HEK293 (cell line): ENCODE measurements at regions not wholly inside any gene's neighbourhood (a gene's known extent, or its start where the extent isn't known, plus 50 kb on each side); places are given as distances from the start of the nearest gene placed in this dataset.

Experiments used
- CTCF ChIA-PET: fragments of 350-600 bp; formaldehyde crosslinking; extraction: SDS; loops from one replicate; lab custom pipeline; 2021; ENCODE audit warnings: antibody characterized with exemption; lab: Yijun Ruan, JAX
- POLR2A ChIA-PET: fragments of 300-600 bp; formaldehyde crosslinking; extraction: SDS; loops from one replicate; lab custom pipeline; 2020; ENCODE audit warnings: antibody characterized with exemption, inconsistent platforms; lab: Yijun Ruan, JAX
- H3K27ac ChIP-seq: fragments of 200-500 bp; sonication (Bioruptor generic); 2 replicates; pipeline ENCODE4 v1.5.1; 2014; ENCODE audit warnings: low read depth, low read length, control low read depth, inconsistent platforms; ENCODE audit errors: extremely low read depth
- H3K36me3 ChIP-seq, 2 experiments: fragments of 200-500 bp in 1 of 2; sonication (Bioruptor generic) in 1 of 2; 1 replicate in 1 of 2; 2 replicates in 1 of 2; pipeline ENCODE4 v1.5.1; 2014 to 2017; ENCODE audit warnings: inconsistent platforms in 2 of 2, low read length in 2 of 2; ENCODE audit not compliant: control insufficient read depth in 2 of 2, insufficient read depth in 1 of 2
- H3K4me1 ChIP-seq: fragments of 200-500 bp; sonication (Bioruptor generic); 2 replicates; pipeline ENCODE4 v1.5.1; 2014; ENCODE audit warnings: mild to moderate bottlenecking, low read length, inconsistent platforms; ENCODE audit not compliant: control insufficient read depth, insufficient read depth
- H3K4me3 ChIP-seq: 2 replicates; pipeline ENCODE4 v1.5.1; 2011; ENCODE audit warnings: low read depth, mild to moderate bottlenecking, control low read depth, low read length, moderate library complexity
- H3K9me3 ChIP-seq: fragments of 200-500 bp; sonication (Bioruptor generic); 2 replicates; pipeline ENCODE4 v1.5.1; 2014; ENCODE audit warnings: low read depth, low read length, inconsistent platforms; ENCODE audit not compliant: control insufficient read depth, insufficient read depth
- GLIS2 ChIP-seq: fragments of 450-650 bp; formaldehyde crosslinking; IDR thresholded peaks from 2 replicates; pipeline ENCODE4 v1.5.1; 2016; ENCODE audit warnings: missing biosample characterization, missing genetic modification characterization
- KLF1 ChIP-seq: fragments of 450-650 bp; formaldehyde crosslinking; IDR thresholded peaks from 2 replicates; pipeline ENCODE4 v1.5.1; 2016; ENCODE audit warnings: missing biosample characterization, missing genetic modification characterization
- PRDM2 ChIP-seq: fragments of 450-650 bp; formaldehyde crosslinking; IDR thresholded peaks from 2 replicates; pipeline ENCODE4 v1.5.1; 2016; ENCODE audit warnings: missing biosample characterization, missing genetic modification characterization, borderline replicate concordance
- YY1 ChIP-seq: fragments of 450-650 bp; formaldehyde crosslinking; IDR thresholded peaks from 2 replicates; pipeline ENCODE4 v1.5.1; 2018; ENCODE audit warnings: missing biosample characterization, missing genetic modification characterization
- ZBTB20 ChIP-seq: fragments of 450-650 bp; formaldehyde crosslinking; IDR thresholded peaks from 2 replicates; pipeline ENCODE4 v1.5.1; 2016; ENCODE audit warnings: missing biosample characterization, missing genetic modification characterization
- ZNF121 ChIP-seq: fragments of 450-650 bp; formaldehyde crosslinking; IDR thresholded peaks from 2 replicates; pipeline ENCODE4 v1.5.1; 2016; ENCODE audit warnings: missing biosample characterization, missing genetic modification characterization
- ZNF174 ChIP-seq: fragments of 450-650 bp; formaldehyde crosslinking; IDR thresholded peaks from 2 replicates; pipeline ENCODE4 v1.5.0; 2017; ENCODE audit warnings: missing biosample characterization, mild to moderate bottlenecking, missing genetic modification characterization
- ZNF404 ChIP-seq: fragments of 450-650 bp; formaldehyde crosslinking; IDR thresholded peaks from 2 replicates; pipeline ENCODE4 v1.5.1; 2017; ENCODE audit warnings: missing biosample characterization, missing genetic modification characterization
- ZNF585B ChIP-seq: fragments of 450-650 bp; formaldehyde crosslinking; IDR thresholded peaks from 2 replicates; pipeline ENCODE4 v1.5.1; 2016; ENCODE audit warnings: missing biosample characterization, missing genetic modification characterization
- TF ChIP-seq, protein P1 (sequence below): fragments of 450-650 bp; formaldehyde crosslinking; IDR thresholded peaks from 2 replicates; pipeline ENCODE4 v1.5.1; 2016; ENCODE audit warnings: missing biosample characterization, missing genetic modification characterization

DNA sequence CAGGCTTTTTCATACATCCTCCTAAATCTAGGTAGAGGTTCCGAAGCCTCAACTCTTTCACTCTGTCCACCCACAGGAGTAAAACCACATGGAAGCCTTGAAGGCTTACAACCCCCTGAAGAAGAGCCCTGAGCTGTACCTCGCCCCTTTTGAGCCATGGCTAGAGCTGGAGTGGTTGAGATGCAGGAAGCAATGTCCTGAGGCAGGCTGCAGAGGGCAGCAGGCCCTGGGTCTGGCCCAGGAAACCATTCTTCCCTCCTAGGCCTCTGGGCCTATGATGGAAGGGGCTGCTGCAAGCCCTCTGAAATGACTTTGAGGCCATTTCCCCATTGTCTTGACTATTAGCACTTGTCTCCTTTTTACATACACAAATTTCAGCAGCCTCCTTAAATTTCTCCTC lies 1503.0 kb downstream of the KCNT2 start:
- Histone ChIP-seq H3K4me1 (no peaks in the 10 kb centered on the region), H3K9me3 (no peaks in the 10 kb centered on the region), H3K4me3 (no peak overlapping the region), H3K36me3 (no peaks in the 10 kb centered on the region), H3K27ac (no peak overlapping the region)
- TF ChIP-seq ZNF585B (tag by site-specific recombination), result peak; percentile 42
- TF ChIP-seq GLIS2 (tag by site-specific recombination), result no peak
- POLR2A ChIA-PET, result no interaction called here
- CTCF ChIA-PET, result no interaction called here

- CTCF ChIA-PET, result no interaction called here
- Histone ChIP-seq H3K9me3 (no peaks in the 10 kb centered on the region), H3K27ac (no peak overlapping the region), H3K4me3 (no peak overlapping the region), H3K36me3 (no peaks in the 10 kb centered on the region), H3K4me1 (no peaks in the 10 kb centered on the region)
- POLR2A ChIA-PET, result no interaction called here
- TF ChIP-seq ZBTB20 (no peak), YY1 (tag by site-specific recombination) (no peak), ZNF174 (no peak), ZNF121 (tag by site-specific recombination) (no peak)
Measured at GRCh38 chr1:195097316-195097715, 1510.9 kb downstream of the KCNT2 start.

DNA sequence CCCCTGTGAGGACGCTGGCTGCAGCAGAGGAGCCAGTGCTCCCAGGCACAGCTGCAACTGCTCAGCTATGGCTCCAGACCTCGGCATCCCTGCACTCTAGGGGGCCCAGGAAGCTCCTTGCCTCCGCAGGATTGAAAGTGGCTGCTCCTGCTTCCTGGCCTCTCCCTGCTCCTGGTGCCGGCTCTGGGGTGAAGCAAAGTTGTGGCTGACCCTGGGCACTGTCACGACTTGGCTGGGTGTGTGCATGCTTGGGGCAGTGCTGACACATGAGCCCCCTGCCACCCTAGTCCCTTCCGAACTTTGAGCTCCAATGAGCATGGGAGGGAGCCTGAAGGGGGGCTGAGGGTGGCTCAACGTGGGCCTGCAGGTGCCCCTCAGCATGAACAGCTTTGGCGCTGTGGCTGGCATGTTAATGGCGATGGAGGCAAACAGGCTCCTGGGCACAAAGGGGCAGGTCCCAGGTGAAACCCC lies 1512.2 kb downstream of the KCNT2 start:
- no peak overlapping the region for H3K27ac ChIP-seq
- POLR2A ChIA-PET, result no interaction called here
- no peaks in the 10 kb centered on the region for H3K9me3 ChIP-seq
- no peaks in the 10 kb centered on the region for H3K4me1 ChIP-seq
- H3K4me3 ChIP-seq, result no peak overlapping the region
- CTCF ChIA-PET, result interaction anchor here (0.7 kb wide), 1 partner anchor 10 kb away, joined by 3 read pairs; no protein-coding TSS in a partner anchor
- TF ChIP-seq ZNF404 (tag by site-specific recombination) (no peak), PRDM2 (tag by site-specific recombination) (no peak)
- H3K36me3 ChIP-seq, result no peaks in the 10 kb centered on the region

- Histone ChIP-seq H3K4me1 (no peaks in the 10 kb centered on the region), H3K9me3 (no peaks in the 10 kb centered on the region), H3K4me3 (no peak overlapping the region), H3K27ac (no peak overlapping the region), H3K36me3 (no peaks in the 10 kb centered on the region)
- TF ChIP-seq, protein P1, sequence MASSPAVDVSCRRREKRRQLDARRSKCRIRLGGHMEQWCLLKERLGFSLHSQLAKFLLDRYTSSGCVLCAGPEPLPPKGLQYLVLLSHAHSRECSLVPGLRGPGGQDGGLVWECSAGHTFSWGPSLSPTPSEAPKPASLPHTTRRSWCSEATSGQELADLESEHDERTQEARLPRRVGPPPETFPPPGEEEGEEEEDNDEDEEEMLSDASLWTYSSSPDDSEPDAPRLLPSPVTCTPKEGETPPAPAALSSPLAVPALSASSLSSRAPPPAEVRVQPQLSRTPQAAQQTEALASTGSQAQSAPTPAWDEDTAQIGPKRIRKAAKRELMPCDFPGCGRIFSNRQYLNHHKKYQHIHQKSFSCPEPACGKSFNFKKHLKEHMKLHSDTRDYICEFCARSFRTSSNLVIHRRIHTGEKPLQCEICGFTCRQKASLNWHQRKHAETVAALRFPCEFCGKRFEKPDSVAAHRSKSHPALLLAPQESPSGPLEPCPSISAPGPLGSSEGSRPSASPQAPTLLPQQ, result no peak
- 0 out of 2 replicates have a peak, but pooled peaks have one; percentile 22 for TF ChIP-seq KLF1 (tag by site-specific recombination)
- ChIA-PET CTCF (no interaction called here), POLR2A (no interaction called here)
Measured at GRCh38 chr1:195085196-195085595, 1523.0 kb downstream of the KCNT2 start.
